BJ (cell line): ENCODE measurements at regions not wholly inside any gene's neighbourhood (a gene's known extent, or its start where the extent isn't known, plus 50 kb on each side); places are given as distances from the start of the nearest gene placed in this dataset.

Experiments used
- CTCF ChIA-PET: fragments of 350-600 bp; formaldehyde crosslinking; extraction: SDS; loops from one replicate; lab custom pipeline; 2021; ENCODE audit warnings: antibody characterized with exemption, inconsistent platforms; lab: Yijun Ruan, JAX
- POLR2A ChIA-PET: fragments of 300-600 bp; sonication (Branson Sonifier 250); formaldehyde crosslinking; extraction: SDS; loops from one replicate; lab custom pipeline; 2021; ENCODE audit warnings: antibody characterized with exemption; lab: Charles Lee
- DNase-seq: peaks from one replicate; pipeline ENCODE4 v3.0.0-alpha.2; 2011; ENCODE audit warnings: low read depth
- H3K27me3 ChIP-seq: 2 replicates; pipeline ENCODE4 v1.6.0; 2011; ENCODE audit warnings: low read length; ENCODE audit not compliant: control insufficient read depth, insufficient read depth
- H3K36me3 ChIP-seq: 2 replicates; pipeline ENCODE4 v1.5.1; 2011; ENCODE audit warnings: low read length; ENCODE audit not compliant: control insufficient read depth, insufficient read depth
- H3K4me3 ChIP-seq: 2 replicates; pipeline ENCODE4 v1.5.1; 2011; ENCODE audit warnings: low read depth, mild to moderate bottlenecking, control low read depth, low read length
- TF ChIP-seq, protein P1 (sequence below): IDR thresholded peaks from 2 replicates; pipeline ENCODE4 v1.5.1; 2011; ENCODE audit warnings: low read depth, mild to moderate bottlenecking, control low read depth, inconsistent platforms, low read length, moderate library complexity; ENCODE audit not compliant: insufficient read depth

DNA sequence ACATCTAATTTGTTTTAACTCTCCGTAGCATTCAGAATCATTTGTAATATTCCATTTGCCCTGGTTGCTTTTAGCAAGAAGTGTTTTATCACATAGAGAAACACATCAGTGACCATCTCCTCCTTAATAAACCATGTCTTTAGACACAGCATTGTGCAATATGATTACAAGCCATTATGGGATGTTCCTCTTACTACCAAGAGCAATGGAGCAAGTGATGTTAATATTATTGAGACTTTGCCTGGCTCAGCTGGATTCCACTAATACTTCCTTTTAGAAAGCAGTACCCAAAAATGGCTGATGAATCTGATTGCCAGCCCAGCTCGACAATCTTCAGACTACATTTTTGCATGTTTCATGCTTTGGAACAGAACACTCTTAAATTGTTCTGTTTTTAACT lies 364.2 kb downstream of the OSTF1 start:
- Histone ChIP-seq H3K27me3 (no peaks in the 10 kb centered on the region), H3K36me3 (no peaks in the 10 kb centered on the region), H3K4me3 (no peak overlapping the region)
- TF ChIP-seq, protein P1, sequence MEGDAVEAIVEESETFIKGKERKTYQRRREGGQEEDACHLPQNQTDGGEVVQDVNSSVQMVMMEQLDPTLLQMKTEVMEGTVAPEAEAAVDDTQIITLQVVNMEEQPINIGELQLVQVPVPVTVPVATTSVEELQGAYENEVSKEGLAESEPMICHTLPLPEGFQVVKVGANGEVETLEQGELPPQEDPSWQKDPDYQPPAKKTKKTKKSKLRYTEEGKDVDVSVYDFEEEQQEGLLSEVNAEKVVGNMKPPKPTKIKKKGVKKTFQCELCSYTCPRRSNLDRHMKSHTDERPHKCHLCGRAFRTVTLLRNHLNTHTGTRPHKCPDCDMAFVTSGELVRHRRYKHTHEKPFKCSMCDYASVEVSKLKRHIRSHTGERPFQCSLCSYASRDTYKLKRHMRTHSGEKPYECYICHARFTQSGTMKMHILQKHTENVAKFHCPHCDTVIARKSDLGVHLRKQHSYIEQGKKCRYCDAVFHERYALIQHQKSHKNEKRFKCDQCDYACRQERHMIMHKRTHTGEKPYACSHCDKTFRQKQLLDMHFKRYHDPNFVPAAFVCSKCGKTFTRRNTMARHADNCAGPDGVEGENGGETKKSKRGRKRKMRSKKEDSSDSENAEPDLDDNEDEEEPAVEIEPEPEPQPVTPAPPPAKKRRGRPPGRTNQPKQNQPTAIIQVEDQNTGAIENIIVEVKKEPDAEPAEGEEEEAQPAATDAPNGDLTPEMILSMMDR, result no peak
- no peak for DNase-seq
- ChIA-PET CTCF (no interaction called here), POLR2A (no interaction called here)

- H3K36me3 ChIP-seq, result no peaks in the 10 kb centered on the region
- CTCF ChIA-PET, result no interaction called here
- TF ChIP-seq, protein P1, result no peak
Observed at GRCh38 chr9:75454043-75454442, 365.7 kb downstream of the OSTF1 start.

GRCh38 chr9:75454891-75455290 lies 366.6 kb downstream of the OSTF1 start:
- ChIA-PET POLR2A (no interaction called here), CTCF (no interaction called here)
- H3K27me3 ChIP-seq, result no peaks in the 10 kb centered on the region
- DNase-seq, result no peak
- H3K36me3 ChIP-seq, result no peaks in the 10 kb centered on the region
- TF ChIP-seq, protein P1, result no peak
- no peak overlapping the region for H3K4me3 ChIP-seq

More at GRCh38 chr9:75454043-75454442, 365.7 kb downstream of the OSTF1 start:
- Histone ChIP-seq H3K4me3 (no peak overlapping the region), H3K27me3 (no peaks in the 10 kb centered on the region)
- POLR2A ChIA-PET, result no interaction called here
- DNase-seq, result no peak

GRCh38 chr9:75455444-75455921 lies 367.2 kb downstream of the OSTF1 start:
- Histone ChIP-seq H3K36me3 (no peaks in the 10 kb centered on the region), H3K27me3 (no peaks in the 10 kb centered on the region), H3K4me3 (no peak overlapping the region)
- TF ChIP-seq, protein P1, result no peak
- CTCF ChIA-PET, result no interaction called here
- DNase-seq, result no peak
- POLR2A ChIA-PET, result no interaction called here

DNA sequence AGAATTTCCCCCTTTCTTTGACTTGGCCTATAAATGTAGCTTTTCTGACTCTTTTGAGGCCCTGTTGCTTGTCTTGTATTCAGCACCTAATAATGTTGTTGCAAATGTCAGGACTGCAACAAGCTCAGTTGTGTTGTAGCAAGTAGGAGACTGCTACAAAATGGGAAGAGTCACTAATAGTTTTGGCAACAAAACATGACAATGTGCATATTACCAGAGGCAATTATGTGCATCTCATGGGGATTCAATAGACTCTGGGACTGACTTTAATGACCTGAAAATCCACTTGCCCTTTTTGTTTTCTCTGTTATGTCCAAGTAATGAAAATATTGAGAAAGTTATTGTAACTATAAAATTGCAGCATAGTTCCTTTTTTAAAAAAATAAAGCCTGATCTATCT lies 368.4 kb downstream of the OSTF1 start:
- Histone ChIP-seq H3K36me3 (no peaks in the 10 kb centered on the region), H3K4me3 (no peak overlapping the region), H3K27me3 (no peaks in the 10 kb centered on the region)
- CTCF ChIA-PET, result no interaction called here
- no peak for DNase-seq
- TF ChIP-seq, protein P1, result no peak
- POLR2A ChIA-PET, result no interaction called here
